ENCODE measurements at regions not wholly inside any gene's neighbourhood (a gene's known extent, or its start where the extent isn't known, plus 50 kb on each side); places are given as distances from the start of the nearest gene placed in this dataset.

GRCh38 chr6:148269386-148269785, 73.3 kb upstream of the SASH1 start:
- H3K36me3 ChIP-seq = no peaks in the 10 kb centered on the region
- no peaks in the 10 kb centered on the region for H3K9me3 ChIP-seq (replicated peaks)
- H3K4me3 ChIP-seq = no peak overlapping the region
- H3K27me3 ChIP-seq (replicated peaks) = no peaks in the 10 kb centered on the region
- DNase-seq (ENCODE audit: low read depth in 1 of 2, low spot score in 2 of 2) = peak in 1 of 2 experiments; percentile 52
- peak overlapping the region; percentile 70 for H3K27ac ChIP-seq
- peaks cover 48% of the 10 kb centered on the region for H3K4me1 ChIP-seq (replicated peaks)

DNA sequence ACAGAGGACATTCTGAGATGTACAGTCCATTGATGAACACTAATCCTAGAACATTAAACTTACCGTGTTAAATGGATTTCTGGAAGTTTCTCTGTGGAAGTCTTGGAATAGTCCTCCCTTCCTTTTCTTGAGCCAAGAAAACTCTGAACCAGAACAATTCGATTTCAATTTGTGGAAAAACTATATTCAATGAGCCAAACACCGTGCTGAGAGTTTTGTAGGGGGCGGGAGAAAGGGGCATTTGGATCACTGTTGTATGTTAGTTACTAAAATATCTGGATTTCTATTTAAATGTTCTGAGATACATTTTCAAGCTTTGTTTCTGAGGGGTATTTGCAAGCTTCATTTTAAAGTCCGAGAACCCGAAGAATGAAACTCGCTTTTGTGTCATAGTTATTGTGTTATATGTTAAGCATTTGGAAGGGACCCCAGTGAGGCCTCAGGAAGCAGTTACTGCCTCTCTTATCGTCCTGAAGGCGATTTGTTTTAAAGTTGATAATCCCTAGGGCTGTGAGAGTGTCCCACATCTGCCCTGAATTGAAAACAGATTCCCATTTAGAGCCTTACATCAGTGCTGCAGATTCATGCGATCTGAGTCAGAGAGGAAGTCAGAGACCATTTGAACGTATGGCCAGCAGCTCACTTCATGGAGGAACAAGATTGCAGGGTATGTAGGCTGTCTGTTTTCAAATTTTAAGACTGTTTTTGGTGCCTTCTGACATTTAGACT, 70.8 kb upstream of the SASH1 start:
- Histone ChIP-seq H3K36me3 (no peaks in the 10 kb centered on the region), H3K27ac (peak overlapping the region; percentile 79), H3K4me3 (0 out of 2 replicates have a peak overlapping the region, but pooled peaks have one; percentile 5), H3K9me3 (replicated peaks) (no peaks in the 10 kb centered on the region), H3K4me1 (replicated peaks) (peaks cover 47% of the 10 kb centered on the region), H3K27me3 (replicated peaks) (no peaks in the 10 kb centered on the region)
- peak; percentile 46 to 73 for DNase-seq (ENCODE audit: low read depth in 1 of 2, low spot score in 2 of 2)

DNA sequence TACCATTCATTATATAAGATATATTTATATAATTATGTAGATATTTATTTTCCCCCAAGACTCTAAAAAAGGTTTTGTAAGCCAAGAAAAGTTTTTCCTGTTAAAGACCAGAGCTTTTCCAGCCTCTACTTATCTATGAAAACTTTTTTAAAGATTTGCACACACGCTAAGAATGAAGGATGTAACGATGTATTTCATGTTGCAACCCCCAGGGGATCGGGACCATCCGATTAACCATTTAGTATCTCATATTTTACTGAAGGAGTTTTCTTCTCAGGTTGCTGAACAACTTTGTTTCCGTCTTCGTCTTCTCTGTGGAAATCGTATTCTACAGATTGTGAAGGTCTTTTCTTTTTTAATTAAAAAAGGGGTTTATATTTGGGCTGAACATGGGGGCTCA, 70.0 kb upstream of the SASH1 start:
- no peaks in the 10 kb centered on the region for H3K27me3 ChIP-seq (replicated peaks)
- peaks cover 40% of the 10 kb centered on the region for H3K4me1 ChIP-seq (replicated peaks)
- H3K36me3 ChIP-seq = no peaks in the 10 kb centered on the region
- no peaks in the 10 kb centered on the region for H3K9me3 ChIP-seq (replicated peaks)
- peak overlapping the region; percentile 79 for H3K27ac ChIP-seq
- DNase-seq (ENCODE audit: low read depth in 1 of 2, low spot score in 2 of 2) = no peak
- H3K4me3 ChIP-seq = no peak overlapping the region

DNA sequence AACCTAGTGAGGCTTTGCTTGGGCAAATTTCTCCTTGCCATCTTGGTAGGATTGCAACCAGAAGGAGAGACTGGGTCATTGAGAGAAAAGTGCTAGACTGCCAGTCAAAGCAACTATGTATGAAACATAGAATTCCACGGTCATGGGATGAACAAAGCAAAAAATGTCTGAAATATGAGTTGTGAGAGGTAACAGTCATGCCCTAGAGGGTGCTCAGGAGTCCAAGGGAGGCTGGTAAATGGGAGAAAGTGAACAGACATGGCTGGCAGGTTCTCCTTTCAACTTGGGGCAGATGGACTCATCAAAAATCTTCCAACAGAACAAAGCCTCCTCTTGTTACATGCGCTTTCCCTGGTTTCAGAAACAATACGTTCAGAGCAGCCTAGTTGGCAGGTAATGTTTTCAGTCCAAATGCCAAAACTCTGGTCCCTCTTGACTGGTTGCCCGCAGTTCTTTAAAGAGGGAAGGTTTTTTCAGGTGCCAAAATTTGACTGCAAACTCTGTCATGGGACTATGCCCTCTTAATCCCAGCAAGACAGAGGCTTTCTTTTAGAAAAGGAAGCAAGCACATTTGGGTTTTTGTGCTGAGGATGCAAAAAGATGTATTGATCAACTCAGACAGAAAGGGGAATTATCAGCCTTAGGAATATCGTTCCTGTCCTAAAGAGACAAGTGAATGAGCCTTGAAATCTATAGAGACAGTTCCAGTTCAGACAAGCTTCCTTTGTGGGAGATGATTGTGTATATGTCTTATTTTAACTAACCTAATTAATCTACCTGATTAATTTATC, 68.5 kb upstream of the SASH1 start:
- Histone ChIP-seq H3K4me3 (no peak overlapping the region), H3K27me3 (replicated peaks) (no peaks in the 10 kb centered on the region), H3K36me3 (no peaks in the 10 kb centered on the region), H3K4me1 (replicated peaks) (peaks cover 26% of the 10 kb centered on the region), H3K27ac (no peak overlapping the region), H3K9me3 (replicated peaks) (no peaks in the 10 kb centered on the region)
- DNase-seq (ENCODE audit: low read depth in 1 of 2, low spot score in 2 of 2) = no peak

- H3K27me3 ChIP-seq (replicated peaks) = no peaks in the 10 kb centered on the region
Observed at GRCh38 chr6:148274809-148275208, 67.8 kb upstream of the SASH1 start.

GRCh38 chr6:148285205-148285604, 57.4 kb upstream of the SASH1 start:
- no peak for DNase-seq (ENCODE audit: low read depth in 1 of 2, low spot score in 2 of 2)
- Histone ChIP-seq H3K27ac (no peak overlapping the region), H3K36me3 (no peaks in the 10 kb centered on the region), H3K4me3 (no peak overlapping the region), H3K27me3 (replicated peaks) (no peaks in the 10 kb centered on the region), H3K4me1 (replicated peaks) (peaks cover 11% of the 10 kb centered on the region; the same call in 1 of the 2 replicates), H3K9me3 (replicated peaks) (0 out of 2 replicates have a peak, but pooled peaks cover 4% of the 10 kb centered on the region)

More at GRCh38 chr6:148274809-148275208, 67.8 kb upstream of the SASH1 start:
- no peak overlapping the region for H3K27ac ChIP-seq
- peaks cover 19% of the 10 kb centered on the region for H3K4me1 ChIP-seq (replicated peaks)
- no peak overlapping the region for H3K4me3 ChIP-seq
- no peak for DNase-seq (ENCODE audit: low read depth in 1 of 2, low spot score in 2 of 2)
- no peaks in the 10 kb centered on the region for H3K9me3 ChIP-seq (replicated peaks)
- H3K36me3 ChIP-seq = no peaks in the 10 kb centered on the region

DNA sequence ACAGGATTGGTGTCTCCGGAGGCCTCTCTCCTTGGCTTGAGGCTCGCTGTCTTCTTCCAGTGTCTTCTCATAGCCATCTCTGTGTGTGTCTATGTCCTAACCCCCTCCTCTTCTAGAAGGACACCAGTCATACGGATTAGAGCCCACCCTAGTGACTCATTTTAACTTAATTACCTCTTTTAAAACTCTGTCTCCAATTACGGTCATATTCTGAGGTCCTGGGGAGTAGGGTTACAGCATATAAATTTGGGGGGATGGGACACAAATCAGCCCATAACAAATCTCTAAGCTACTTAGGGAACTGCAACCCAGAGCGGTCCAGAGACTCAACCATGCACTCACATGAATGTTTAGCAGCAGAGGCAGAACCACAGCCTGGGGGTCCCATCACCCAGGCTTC, 56.1 kb upstream of the SASH1 start:
- Histone ChIP-seq H3K36me3 (no peaks in the 10 kb centered on the region), H3K27ac (no peak overlapping the region), H3K27me3 (replicated peaks) (no peaks in the 10 kb centered on the region), H3K4me1 (replicated peaks) (peaks cover 11% of the 10 kb centered on the region; the same call in 1 of the 2 replicates), H3K4me3 (no peak overlapping the region), H3K9me3 (replicated peaks) (0 out of 2 replicates have a peak, but pooled peaks cover 4% of the 10 kb centered on the region)
- DNase-seq (ENCODE audit: low read depth in 1 of 2, low spot score in 2 of 2) = no peak

- 0 out of 2 replicates have a peak, but pooled peaks cover 4% of the 10 kb centered on the region for H3K9me3 ChIP-seq (replicated peaks)
- no peaks in the 10 kb centered on the region for H3K27me3 ChIP-seq (replicated peaks)
- peaks cover 11% of the 10 kb centered on the region; the same call in 1 of the 2 replicates for H3K4me1 ChIP-seq (replicated peaks)
- H3K36me3 ChIP-seq = no peaks in the 10 kb centered on the region
- no peak overlapping the region for H3K4me3 ChIP-seq
- no peak for DNase-seq (ENCODE audit: low read depth in 1 of 2, low spot score in 2 of 2)
- no peak overlapping the region for H3K27ac ChIP-seq
Observed at GRCh38 chr6:148287623-148288333, 54.9 kb upstream of the SASH1 start.

GRCh38 chr6:148288541-148288940, 54.1 kb upstream of the SASH1 start:
- Histone ChIP-seq H3K27me3 (replicated peaks) (no peaks in the 10 kb centered on the region), H3K36me3 (no peaks in the 10 kb centered on the region), H3K27ac (no peak overlapping the region), H3K4me3 (no peak overlapping the region), H3K9me3 (replicated peaks) (0 out of 2 replicates have a peak, but pooled peaks cover 4% of the 10 kb centered on the region), H3K4me1 (replicated peaks) (peaks cover 11% of the 10 kb centered on the region; the same call in 1 of the 2 replicates)
- DNase-seq (ENCODE audit: low read depth in 1 of 2, low spot score in 2 of 2) = no peak

DNA sequence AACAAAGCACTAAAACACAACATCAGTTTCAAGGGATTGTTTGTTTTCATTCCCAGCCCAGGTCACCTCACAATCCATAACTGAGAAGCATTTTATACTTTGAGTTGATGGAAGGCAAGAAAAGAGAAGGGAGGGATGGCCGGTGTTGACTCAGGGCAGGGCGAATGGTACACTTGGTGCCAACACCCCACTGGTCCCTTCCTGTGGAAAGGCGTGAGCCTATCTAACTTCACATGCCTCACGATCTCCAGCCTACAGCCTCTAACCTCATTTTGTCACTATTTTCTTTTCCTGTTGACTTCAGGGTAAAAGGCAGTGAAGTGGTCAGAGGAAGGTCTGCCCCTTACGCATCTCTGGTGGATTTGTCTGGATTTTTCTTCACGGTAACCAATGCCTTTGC, 53.5 kb upstream of the SASH1 start:
- Histone ChIP-seq H3K4me1 (replicated peaks) (peaks cover 11% of the 10 kb centered on the region; the same call in 1 of the 2 replicates), H3K27me3 (replicated peaks) (no peaks in the 10 kb centered on the region), H3K36me3 (no peaks in the 10 kb centered on the region), H3K4me3 (no peak overlapping the region), H3K9me3 (replicated peaks) (0 out of 2 replicates have a peak, but pooled peaks cover 4% of the 10 kb centered on the region), H3K27ac (no peak overlapping the region)
- no peak for DNase-seq (ENCODE audit: low read depth in 1 of 2, low spot score in 2 of 2)

DNA sequence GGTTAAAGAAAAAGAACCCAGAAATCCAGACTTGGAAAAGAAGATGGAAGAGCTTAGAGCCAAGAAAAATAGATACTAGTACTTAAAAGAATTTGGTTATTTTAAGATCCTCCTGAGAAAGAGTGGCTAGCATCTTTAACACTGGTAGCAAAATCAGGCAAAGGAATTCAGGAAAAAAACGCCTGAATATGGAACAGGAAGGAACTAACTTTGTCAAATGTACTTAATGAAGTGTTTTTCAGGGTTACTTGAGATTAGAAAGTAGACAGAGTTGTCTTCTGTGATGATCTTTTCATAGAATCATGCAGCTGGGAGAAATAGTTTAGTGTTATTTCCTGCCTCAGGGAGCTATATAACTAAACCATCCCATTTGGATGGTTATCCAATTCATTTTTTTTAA, 50.8 kb upstream of the SASH1 start:
- H3K27me3 ChIP-seq (replicated peaks) = no peaks in the 10 kb centered on the region
- H3K27ac ChIP-seq = no peak overlapping the region
- no peak for DNase-seq (ENCODE audit: low read depth in 1 of 2, low spot score in 2 of 2)
- no peak overlapping the region for H3K4me3 ChIP-seq
- peaks cover 11% of the 10 kb centered on the region; the same call in 1 of the 2 replicates for H3K4me1 ChIP-seq (replicated peaks)
- 0 out of 2 replicates have a peak, but pooled peaks cover 4% of the 10 kb centered on the region for H3K9me3 ChIP-seq (replicated peaks)
- H3K36me3 ChIP-seq = no peaks in the 10 kb centered on the region
